GM08714 (cell line): ENCODE measurements at regions not wholly inside any gene's neighbourhood (a gene's known extent, or its start where the extent isn't known, plus 50 kb on each side); places are given as distances from the start of the nearest gene placed in this dataset.

Experiments
- H3K4me3 ChIP-seq: fragments of 200-500 bp; sonication (Bioruptor generic); 2 replicates; pipeline ENCODE4 v1.5.1; 2014; ENCODE audit warnings: mild to moderate bottlenecking, low read length, inconsistent platforms
- ZNF274 ChIP-seq: IDR thresholded peaks from 2 replicates; pipeline ENCODE4 v1.6.1; 2012; ENCODE audit warnings: mild to moderate bottlenecking, low read depth, low read length

- H3K4me3 ChIP-seq = no peak overlapping the region
- TF ChIP-seq ZNF274 = no peak
These were observed 63.7 kb upstream of the PSMD7 start for GRCh38 chr16:74232806-74233465.

- no peak for TF ChIP-seq ZNF274
- no peak overlapping the region for H3K4me3 ChIP-seq
These were observed 66.5 kb upstream of the PSMD7 start for GRCh38 chr16:74230126-74230525.

GRCh38 chr16:74226338-74226954 lies 70.2 kb upstream of the PSMD7 start:
- TF ChIP-seq ZNF274 = no peak
- no peak overlapping the region for H3K4me3 ChIP-seq

GRCh38 chr16:74224828-74225612 lies 71.6 kb upstream of the PSMD7 start:
- H3K4me3 ChIP-seq = no peak overlapping the region
- no peak for TF ChIP-seq ZNF274

GRCh38 chr16:74221828-74222227 lies 74.8 kb upstream of the PSMD7 start:
- no peak overlapping the region for H3K4me3 ChIP-seq
- TF ChIP-seq ZNF274 = no peak

GRCh38 chr16:74219706-74220105 lies 76.9 kb upstream of the PSMD7 start:
- no peak for TF ChIP-seq ZNF274
- H3K4me3 ChIP-seq = no peak overlapping the region

GRCh38 chr16:74218871-74219270 lies 77.7 kb upstream of the PSMD7 start:
- no peak for TF ChIP-seq ZNF274
- H3K4me3 ChIP-seq = no peak overlapping the region

- no peak overlapping the region for H3K4me3 ChIP-seq
- no peak for TF ChIP-seq ZNF274
These were observed 80.3 kb upstream of the PSMD7 start for GRCh38 chr16:74216319-74216718.

- TF ChIP-seq ZNF274 = no peak
These were observed 81.4 kb upstream of the PSMD7 start for GRCh38 chr16:74215249-74215648.

GRCh38 chr16:74213372-74213771 lies 83.2 kb upstream of the PSMD7 start:
- TF ChIP-seq ZNF274 = no peak
- H3K4me3 ChIP-seq = no peak overlapping the region

More at GRCh38 chr16:74215249-74215648, 81.4 kb upstream of the PSMD7 start:
- no peak overlapping the region for H3K4me3 ChIP-seq

GRCh38 chr16:74210245-74210644 lies 86.4 kb upstream of the PSMD7 start:
- no peak overlapping the region for H3K4me3 ChIP-seq
- TF ChIP-seq ZNF274 = no peak

GRCh38 chr16:74202009-74202408 lies 94.6 kb upstream of the PSMD7 start:
- no peak overlapping the region for H3K4me3 ChIP-seq
- TF ChIP-seq ZNF274 = no peak

- H3K4me3 ChIP-seq = no peak overlapping the region
- no peak for TF ChIP-seq ZNF274
These were observed 95.0 kb upstream of the PSMD7 start for GRCh38 chr16:74201576-74201975.

GRCh38 chr16:74200921-74201320 lies 95.7 kb upstream of the PSMD7 start:
- no peak for TF ChIP-seq ZNF274
- H3K4me3 ChIP-seq = no peak overlapping the region

GRCh38 chr16:74199842-74200124 lies 96.8 kb upstream of the PSMD7 start:
- TF ChIP-seq ZNF274 = no peak
- H3K4me3 ChIP-seq = no peak overlapping the region

- TF ChIP-seq ZNF274 = no peak
- H3K4me3 ChIP-seq = no peak overlapping the region
These were observed 97.4 kb upstream of the PSMD7 start for GRCh38 chr16:74199066-74199841.
